ENCODE measurements at regions not wholly inside any gene's neighbourhood (a gene's known extent, or its start where the extent isn't known, plus 50 kb on each side); places are given as distances from the start of the nearest gene placed in this dataset.

DNA sequence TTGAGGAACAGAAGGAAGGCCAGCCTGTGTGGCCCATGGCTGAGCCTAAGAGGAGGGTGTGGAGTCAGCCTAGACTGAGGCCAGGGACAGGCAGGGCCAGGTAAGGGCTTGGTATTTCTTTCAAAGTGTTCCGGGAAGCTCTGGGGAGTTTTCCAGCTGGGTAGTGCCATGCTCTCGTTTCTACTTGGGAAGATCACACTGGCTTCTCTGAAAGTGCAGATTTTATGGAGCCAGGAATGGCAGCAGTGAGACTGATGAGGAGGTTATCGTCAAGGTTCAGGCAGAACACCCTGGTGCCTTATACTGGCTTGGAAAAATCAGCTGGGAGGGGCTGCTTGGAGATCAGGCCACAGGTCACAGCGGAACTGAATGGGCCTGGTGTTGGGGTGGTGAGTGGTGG is 245.1 kb downstream of the SOX11 start:
- H3K4me3 ChIP-seq (ENCODE audit: low read length) = no peak overlapping the region
- H2AFZ ChIP-seq (ENCODE audit: low read length) = no peak overlapping the region
- H3K9me2 ChIP-seq (replicated peaks; ENCODE audit: low read length) = no peaks in the 10 kb centered on the region
- no peaks in the 10 kb centered on the region for H4K20me1 ChIP-seq (ENCODE audit: low read length)
- no peak overlapping the region for H3K27ac ChIP-seq (ENCODE audit: low read length)
- no peaks in the 10 kb centered on the region for H3K27me3 ChIP-seq (ENCODE audit: low read length)
- CTCF ChIA-PET = no interaction called here
- H3K79me2 ChIP-seq (ENCODE audit: low read length) = no peaks in the 10 kb centered on the region
- DNase-seq (no peak), ATAC-seq (no peak)
- no peaks in the 10 kb centered on the region for H3F3A ChIP-seq (ENCODE audit: low read length, unreplicated experiment)
- intact Hi-C loops (cut with micrococcal nuclease) = no loop called here
- H3K4me1 ChIP-seq (ENCODE audit: insufficient read depth, low read length) = no peaks in the 10 kb centered on the region
- H3K9me3 ChIP-seq (ENCODE audit: low read length) = no peaks in the 10 kb centered on the region
- BruUV-seq (replicated peaks) = no TSS peak
- no peak for TF ChIP-seq EZH2 (IDR thresholded peaks at IDR 0.05; ENCODE audit: low read length, unreplicated experiment)
- no peak for TF ChIP-seq EZH2phosphoT487 (IDR thresholded peaks at IDR 0.05; ENCODE audit: borderline replicate concordance, low read length)
- no peak for TF ChIP-seq CTCF (conservative IDR thresholded peaks at IDR 0.05; ENCODE audit: low read depth, low read length)
- no peaks in the 10 kb centered on the region for H3K36me3 ChIP-seq (ENCODE audit: low read depth, low read length)
- POLR2A ChIA-PET (ENCODE audit: unreplicated experiment) = no interaction called here
- no peak overlapping the region for H3K9ac ChIP-seq (ENCODE audit: low read length)
- H3K4me2 ChIP-seq (ENCODE audit: low read length) = no peak overlapping the region

DNA sequence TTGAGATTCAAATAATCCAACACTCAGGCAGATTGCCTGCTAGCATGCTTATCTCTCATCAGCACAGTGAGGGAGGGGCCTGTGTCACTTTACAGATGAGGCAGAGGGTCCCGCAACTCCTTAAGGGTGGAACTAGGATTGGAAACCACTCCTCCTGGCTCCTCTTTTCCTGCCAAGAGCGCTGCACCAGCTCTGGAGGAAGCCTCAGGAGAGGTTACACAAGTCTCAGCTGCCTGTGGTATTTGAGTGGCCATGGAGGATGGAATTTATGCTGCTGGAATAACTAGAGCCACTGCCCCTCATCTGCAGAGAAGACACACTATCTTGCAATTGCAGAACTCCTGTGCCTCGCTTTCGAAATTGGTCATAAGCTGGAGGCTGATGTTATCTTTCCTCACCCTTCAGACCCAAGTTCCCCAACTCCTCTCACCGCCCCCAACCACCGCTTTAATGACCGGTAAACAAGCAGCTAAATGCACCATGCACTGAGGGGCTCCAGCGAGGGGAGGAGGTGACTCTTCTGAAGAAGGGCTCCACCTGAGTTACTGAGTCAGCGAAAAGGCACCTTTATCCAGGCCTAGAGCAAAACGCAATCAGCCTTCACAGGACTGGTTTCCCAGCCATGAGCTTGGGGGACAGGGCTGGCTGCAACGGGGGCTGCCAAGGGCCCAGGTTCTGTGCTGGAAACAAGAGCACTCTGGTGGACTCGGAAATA is 245.8 kb downstream of the SOX11 start:
- Histone ChIP-seq H3K9me2 (replicated peaks; ENCODE audit: low read length) (no peaks in the 10 kb centered on the region), H3K27me3 (ENCODE audit: low read length) (no peaks in the 10 kb centered on the region), H3K9me3 (ENCODE audit: low read length) (no peaks in the 10 kb centered on the region), H4K20me1 (ENCODE audit: low read length) (no peaks in the 10 kb centered on the region), H3F3A (ENCODE audit: low read length, unreplicated experiment) (no peaks in the 10 kb centered on the region), H3K79me2 (ENCODE audit: low read length) (no peaks in the 10 kb centered on the region), H3K27ac (ENCODE audit: low read length) (no peak overlapping the region), H3K4me1 (ENCODE audit: insufficient read depth, low read length) (no peaks in the 10 kb centered on the region), H3K36me3 (ENCODE audit: low read depth, low read length) (no peaks in the 10 kb centered on the region), H3K9ac (ENCODE audit: low read length) (no peak overlapping the region), H2AFZ (ENCODE audit: low read length) (no peak overlapping the region), H3K4me3 (ENCODE audit: low read length) (no peak overlapping the region), H3K4me2 (ENCODE audit: low read length) (no peak overlapping the region)
- CTCF ChIA-PET = no interaction called here
- ATAC-seq (no peak), DNase-seq (no peak)
- BruUV-seq (replicated peaks) = no TSS peak
- POLR2A ChIA-PET (ENCODE audit: unreplicated experiment) = no interaction called here
- intact Hi-C loops (cut with micrococcal nuclease) = no loop called here
- no peak for TF ChIP-seq CTCF (conservative IDR thresholded peaks at IDR 0.05; ENCODE audit: low read depth, low read length)

- no peak for TF ChIP-seq EZH2 (IDR thresholded peaks at IDR 0.05; ENCODE audit: low read length, unreplicated experiment)
- no peak for TF ChIP-seq EZH2phosphoT487 (IDR thresholded peaks at IDR 0.05; ENCODE audit: borderline replicate concordance, low read length)
- no peak for TF ChIP-seq CTCF (conservative IDR thresholded peaks at IDR 0.05; ENCODE audit: low read depth, low read length)
Observed at GRCh38 chr2:5938566-5938896, 246.3 kb downstream of the SOX11 start.

More at GRCh38 chr2:5938566-5938896, 246.3 kb downstream of the SOX11 start:
- ChIA-PET CTCF (no interaction called here), POLR2A (ENCODE audit: unreplicated experiment) (no interaction called here)
- no peaks in the 10 kb centered on the region for H3K27me3 ChIP-seq (ENCODE audit: low read length)
- no peak overlapping the region for H3K9ac ChIP-seq (ENCODE audit: low read length)
- no peak overlapping the region for H3K4me3 ChIP-seq (ENCODE audit: low read length)
- H3K9me3 ChIP-seq (ENCODE audit: low read length) = no peaks in the 10 kb centered on the region
- ATAC-seq = no peak
- H4K20me1 ChIP-seq (ENCODE audit: low read length) = no peaks in the 10 kb centered on the region
- no TSS peak for BruUV-seq (replicated peaks)
- H3K79me2 ChIP-seq (ENCODE audit: low read length) = no peaks in the 10 kb centered on the region
- intact Hi-C loops (cut with micrococcal nuclease) = no loop called here
- H3K9me2 ChIP-seq (replicated peaks; ENCODE audit: low read length) = no peaks in the 10 kb centered on the region
- H3K4me1 ChIP-seq (ENCODE audit: insufficient read depth, low read length) = no peaks in the 10 kb centered on the region
- H3K27ac ChIP-seq (ENCODE audit: low read length) = no peak overlapping the region
- no peak for DNase-seq
- no peak overlapping the region for H3K4me2 ChIP-seq (ENCODE audit: low read length)
- no peaks in the 10 kb centered on the region for H3F3A ChIP-seq (ENCODE audit: low read length, unreplicated experiment)
- no peaks in the 10 kb centered on the region for H3K36me3 ChIP-seq (ENCODE audit: low read depth, low read length)
- no peak overlapping the region for H2AFZ ChIP-seq (ENCODE audit: low read length)
